Neural cell (in vitro differentiated cells): ENCODE measurements at regions not wholly inside any gene's neighbourhood (a gene's known extent, or its start where the extent isn't known, plus 50 kb on each side); places are given as distances from the start of the nearest gene placed in this dataset.

Source experiments
- H2AFZ ChIP-seq: fragments of 200-600, 300-800 bp; sonication (generic), shearing (Covaris generic); 2 replicates; pipeline ENCODE4 v1.6.0; 2014; ENCODE audit warnings: low read depth, mild to moderate bottlenecking, antibody characterized with exemption, low read length, moderate library complexity
- H3F3A ChIP-seq: fragments of 200-600 bp; shearing (Covaris generic); 2 replicates; pipeline ENCODE4 v1.6.1; 2016; ENCODE audit warnings: mild to moderate bottlenecking, moderate library complexity, mixed read lengths, antibody characterized with exemption, low read length; ENCODE audit not compliant: insufficient read depth, poor library complexity, severe bottlenecking
- H3K27ac ChIP-seq: fragments of 200-600, 300-800 bp; sonication (generic), shearing (Covaris generic); 2 replicates; pipeline ENCODE4 v1.5.1; 2014; ENCODE audit warnings: mild to moderate bottlenecking, low read length, moderate library complexity
- H3K27me3 ChIP-seq: fragments of 300-800, 200-600 bp; sonication (generic), shearing (Covaris generic); 2 replicates; pipeline ENCODE4 v1.6.0; 2014; ENCODE audit warnings: mild to moderate bottlenecking, low read depth, low read length, moderate library complexity; ENCODE audit not compliant: insufficient read depth
- H3K36me3 ChIP-seq: fragments of 300-800, 200-600 bp; sonication (generic), shearing (Covaris generic); 2 replicates; pipeline ENCODE4 v1.5.1; 2014; ENCODE audit warnings: mild to moderate bottlenecking, antibody characterized with exemption, low read length, moderate library complexity; ENCODE audit not compliant: insufficient read depth
- H3K4me2 ChIP-seq: fragments of 300-800, 200-600 bp; sonication (generic), shearing (Covaris generic); 2 replicates; pipeline ENCODE4 v1.6.0; 2014; ENCODE audit warnings: mild to moderate bottlenecking, low read length
- H3K4me3 ChIP-seq: fragments of 300-800, 200-600 bp; sonication (generic), shearing (Covaris generic); 2 replicates; pipeline ENCODE4 v1.5.1; 2014; ENCODE audit warnings: mild to moderate bottlenecking, low read length, moderate library complexity
- H3K79me2 ChIP-seq: fragments of 200-600 bp; shearing (Covaris generic); replicated peaks from 2 replicates; pipeline ENCODE4 v1.6.0; 2014; ENCODE audit warnings: mild to moderate bottlenecking, low read length, moderate library complexity; ENCODE audit not compliant: insufficient read depth
- H3K9ac ChIP-seq: fragments of 300-800, 200-600 bp; sonication (generic), shearing (Covaris generic); 2 replicates; pipeline ENCODE4 v1.6.1; 2016; ENCODE audit warnings: mild to moderate bottlenecking, low read length, mixed read lengths
- H3K9me2 ChIP-seq: fragments of 200-600 bp; shearing (Covaris generic); 2 replicates; pipeline ENCODE4 v1.6.1; 2016; ENCODE audit warnings: mild to moderate bottlenecking, low read length, mixed read lengths; ENCODE audit not compliant: insufficient read depth
- H3K9me3 ChIP-seq: fragments of 200-600, 300-800 bp; sonication (generic), shearing (Covaris generic); 2 replicates; pipeline ENCODE4 v1.6.1; 2016; ENCODE audit warnings: mild to moderate bottlenecking, mixed run types, low read length, moderate library complexity, mixed read lengths
- H4K20me1 ChIP-seq: fragments of 200-600 bp; shearing (Covaris generic); 2 replicates; pipeline ENCODE4 v1.6.1; 2016; ENCODE audit warnings: mild to moderate bottlenecking, mixed run types; ENCODE audit not compliant: insufficient read depth
- EP300 ChIP-seq: fragments of 450-650 bp; conservative IDR thresholded peaks from 2 replicates; pipeline ENCODE4 v1.6.1; 2014; ENCODE audit warnings: antibody characterized with exemption, mild to moderate bottlenecking, moderate library complexity; ENCODE audit not compliant: poor library complexity, severe bottlenecking
- EZH2 ChIP-seq: fragments of 200-600, 300-800 bp; shearing (Covaris generic), sonication (generic); IDR thresholded peaks from 2 replicates; pipeline ENCODE4 v1.6.1; 2014; ENCODE audit warnings: antibody characterized with exemption, low read length, borderline replicate concordance, mild to moderate bottlenecking; ENCODE audit not compliant: insufficient read depth, poor library complexity, severe bottlenecking
- MXI1 ChIP-seq: fragments of 450-650 bp; conservative IDR thresholded peaks from 2 replicates; pipeline ENCODE4 v1.6.1; 2014; ENCODE audit warnings: antibody characterized with exemption, mild to moderate bottlenecking; ENCODE audit not compliant: poor library complexity, severe bottlenecking
- POLR2AphosphoS5 ChIP-seq: IDR thresholded peaks from 2 replicates; pipeline ENCODE4 v1.6.1; 2012
- RAD21 ChIP-seq: fragments of 450-650 bp; conservative IDR thresholded peaks from 2 replicates; pipeline ENCODE4 v1.6.1; 2014; ENCODE audit warnings: antibody characterized with exemption, mild to moderate bottlenecking, moderate library complexity
- SMC3 ChIP-seq: fragments of 450-650 bp; conservative IDR thresholded peaks from 2 replicates; pipeline ENCODE4 v1.6.1; 2014; ENCODE audit warnings: antibody characterized with exemption, mild to moderate bottlenecking, moderate library complexity; ENCODE audit not compliant: poor library complexity
- TAF1 ChIP-seq: IDR thresholded peaks from 2 replicates; pipeline ENCODE4 v1.6.1; 2012; ENCODE audit warnings: low read depth
- TF ChIP-seq, protein P1 (sequence below): fragments of 450-650 bp; IDR thresholded peaks from 2 replicates; pipeline ENCODE4 v1.5.1; 2014; ENCODE audit warnings: antibody characterized with exemption, mild to moderate bottlenecking, moderate library complexity; ENCODE audit not compliant: poor library complexity, severe bottlenecking
- TF ChIP-seq, protein P2 (sequence below): IDR thresholded peaks from 2 replicates; pipeline ENCODE4 v1.6.1; 2012; ENCODE audit warnings: borderline replicate concordance

DNA sequence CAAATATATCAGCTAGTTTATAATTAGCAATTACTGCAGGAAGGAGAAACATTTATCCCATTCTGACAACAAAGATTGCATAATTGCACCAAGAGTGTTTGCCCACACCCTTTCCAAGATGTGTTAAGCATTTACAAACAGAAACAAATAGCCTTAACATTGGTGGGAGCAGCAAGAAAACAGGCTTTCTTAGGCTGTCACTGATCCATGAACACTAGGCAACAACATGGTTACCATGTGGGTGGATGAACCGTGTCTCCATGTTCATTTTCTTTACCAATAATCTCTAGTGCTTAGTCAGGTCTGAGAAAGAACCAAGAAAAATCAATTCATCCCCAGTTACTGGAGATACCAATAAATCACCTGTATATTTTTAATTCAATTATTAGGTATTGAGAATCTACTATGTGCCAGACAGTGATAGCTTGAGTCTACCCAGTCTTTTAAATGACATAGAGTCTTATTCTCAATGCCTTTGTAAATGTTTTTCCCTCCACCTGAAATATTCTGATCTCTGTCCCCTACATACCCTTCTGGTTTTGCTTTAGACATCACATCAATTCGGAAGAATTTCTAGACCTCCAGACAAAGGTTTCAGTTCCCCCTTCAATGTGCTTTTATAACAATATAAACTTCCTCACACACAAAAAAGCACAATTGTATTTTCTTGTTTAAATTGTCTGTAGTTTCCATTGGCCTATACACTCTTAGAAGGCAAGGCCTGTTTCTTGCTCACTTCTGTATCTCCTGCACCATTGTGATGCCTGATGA lies 286.6 kb downstream of the PPP1R2C start:
- H3K9me3 ChIP-seq: no peaks in the 10 kb centered on the region
- no peak overlapping the region for H3K9ac ChIP-seq
- TF ChIP-seq MXI1: no peak
- TF ChIP-seq EP300: no peak
- TF ChIP-seq POLR2AphosphoS5: no peak
- TF ChIP-seq TAF1: no peak
- H3K36me3 ChIP-seq: no peaks in the 10 kb centered on the region
- no peak overlapping the region for H3K4me2 ChIP-seq
- no peak overlapping the region for H3K27ac ChIP-seq
- H3K79me2 ChIP-seq: no peaks in the 10 kb centered on the region
- no peak overlapping the region for H2AFZ ChIP-seq
- H4K20me1 ChIP-seq: no peaks in the 10 kb centered on the region
- no peaks in the 10 kb centered on the region for H3K9me2 ChIP-seq
- H3F3A ChIP-seq: no peaks in the 10 kb centered on the region
- no peaks in the 10 kb centered on the region for H3K27me3 ChIP-seq
- no peak overlapping the region for H3K4me3 ChIP-seq

DNA sequence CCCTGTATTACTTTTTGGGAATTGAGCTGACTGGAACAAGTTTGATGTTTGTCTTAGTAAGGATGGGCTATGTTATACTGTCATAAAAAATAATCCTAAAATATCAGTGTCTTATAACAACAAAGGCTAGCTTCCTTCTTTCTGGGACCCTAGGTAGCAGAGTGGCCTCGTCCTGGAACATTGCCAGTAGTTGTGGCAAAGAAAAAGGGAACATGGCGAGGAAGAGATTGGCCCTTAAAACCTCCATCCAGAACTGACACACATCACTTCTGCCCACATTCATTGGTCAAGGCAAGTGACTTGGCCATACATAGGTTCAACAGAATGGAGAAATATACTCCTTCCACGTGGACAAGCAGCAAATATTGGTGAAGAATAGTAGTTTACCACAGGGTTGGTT lies 287.9 kb downstream of the PPP1R2C start:
- H3K79me2 ChIP-seq: no peaks in the 10 kb centered on the region
- H3K4me3 ChIP-seq: no peak overlapping the region
- H4K20me1 ChIP-seq: no peaks in the 10 kb centered on the region
- no peak overlapping the region for H2AFZ ChIP-seq
- no peaks in the 10 kb centered on the region for H3K9me2 ChIP-seq
- H3K9ac ChIP-seq: no peak overlapping the region
- no peak overlapping the region for H3K4me2 ChIP-seq
- no peaks in the 10 kb centered on the region for H3K36me3 ChIP-seq
- H3K27me3 ChIP-seq: no peaks in the 10 kb centered on the region
- no peak for TF ChIP-seq EP300
- TF ChIP-seq, protein P1, sequence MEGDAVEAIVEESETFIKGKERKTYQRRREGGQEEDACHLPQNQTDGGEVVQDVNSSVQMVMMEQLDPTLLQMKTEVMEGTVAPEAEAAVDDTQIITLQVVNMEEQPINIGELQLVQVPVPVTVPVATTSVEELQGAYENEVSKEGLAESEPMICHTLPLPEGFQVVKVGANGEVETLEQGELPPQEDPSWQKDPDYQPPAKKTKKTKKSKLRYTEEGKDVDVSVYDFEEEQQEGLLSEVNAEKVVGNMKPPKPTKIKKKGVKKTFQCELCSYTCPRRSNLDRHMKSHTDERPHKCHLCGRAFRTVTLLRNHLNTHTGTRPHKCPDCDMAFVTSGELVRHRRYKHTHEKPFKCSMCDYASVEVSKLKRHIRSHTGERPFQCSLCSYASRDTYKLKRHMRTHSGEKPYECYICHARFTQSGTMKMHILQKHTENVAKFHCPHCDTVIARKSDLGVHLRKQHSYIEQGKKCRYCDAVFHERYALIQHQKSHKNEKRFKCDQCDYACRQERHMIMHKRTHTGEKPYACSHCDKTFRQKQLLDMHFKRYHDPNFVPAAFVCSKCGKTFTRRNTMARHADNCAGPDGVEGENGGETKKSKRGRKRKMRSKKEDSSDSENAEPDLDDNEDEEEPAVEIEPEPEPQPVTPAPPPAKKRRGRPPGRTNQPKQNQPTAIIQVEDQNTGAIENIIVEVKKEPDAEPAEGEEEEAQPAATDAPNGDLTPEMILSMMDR: no peak
- no peak for TF ChIP-seq EZH2
- no peak for TF ChIP-seq RAD21
- TF ChIP-seq, protein P2, sequence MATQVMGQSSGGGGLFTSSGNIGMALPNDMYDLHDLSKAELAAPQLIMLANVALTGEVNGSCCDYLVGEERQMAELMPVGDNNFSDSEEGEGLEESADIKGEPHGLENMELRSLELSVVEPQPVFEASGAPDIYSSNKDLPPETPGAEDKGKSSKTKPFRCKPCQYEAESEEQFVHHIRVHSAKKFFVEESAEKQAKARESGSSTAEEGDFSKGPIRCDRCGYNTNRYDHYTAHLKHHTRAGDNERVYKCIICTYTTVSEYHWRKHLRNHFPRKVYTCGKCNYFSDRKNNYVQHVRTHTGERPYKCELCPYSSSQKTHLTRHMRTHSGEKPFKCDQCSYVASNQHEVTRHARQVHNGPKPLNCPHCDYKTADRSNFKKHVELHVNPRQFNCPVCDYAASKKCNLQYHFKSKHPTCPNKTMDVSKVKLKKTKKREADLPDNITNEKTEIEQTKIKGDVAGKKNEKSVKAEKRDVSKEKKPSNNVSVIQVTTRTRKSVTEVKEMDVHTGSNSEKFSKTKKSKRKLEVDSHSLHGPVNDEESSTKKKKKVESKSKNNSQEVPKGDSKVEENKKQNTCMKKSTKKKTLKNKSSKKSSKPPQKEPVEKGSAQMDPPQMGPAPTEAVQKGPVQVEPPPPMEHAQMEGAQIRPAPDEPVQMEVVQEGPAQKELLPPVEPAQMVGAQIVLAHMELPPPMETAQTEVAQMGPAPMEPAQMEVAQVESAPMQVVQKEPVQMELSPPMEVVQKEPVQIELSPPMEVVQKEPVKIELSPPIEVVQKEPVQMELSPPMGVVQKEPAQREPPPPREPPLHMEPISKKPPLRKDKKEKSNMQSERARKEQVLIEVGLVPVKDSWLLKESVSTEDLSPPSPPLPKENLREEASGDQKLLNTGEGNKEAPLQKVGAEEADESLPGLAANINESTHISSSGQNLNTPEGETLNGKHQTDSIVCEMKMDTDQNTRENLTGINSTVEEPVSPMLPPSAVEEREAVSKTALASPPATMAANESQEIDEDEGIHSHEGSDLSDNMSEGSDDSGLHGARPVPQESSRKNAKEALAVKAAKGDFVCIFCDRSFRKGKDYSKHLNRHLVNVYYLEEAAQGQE: no peak
- TF ChIP-seq POLR2AphosphoS5: no peak
- TF ChIP-seq MXI1: no peak
- TF ChIP-seq SMC3: no peak
- no peak overlapping the region for H3K27ac ChIP-seq
- H3F3A ChIP-seq: no peaks in the 10 kb centered on the region
- H3K9me3 ChIP-seq: no peaks in the 10 kb centered on the region
